ENCODE measurements at regions not wholly inside any gene's neighbourhood (a gene's known extent, or its start where the extent isn't known, plus 50 kb on each side); places are given as distances from the start of the nearest gene placed in this dataset.

GRCh38 chr20:12466915-12467314 lies 541.9 kb upstream of the SPTLC3 start:
- peaks cover 0 to 6% of the 10 kb centered on the region in 2 donors for H3K4me1 ChIP-seq (replicated peaks in 1 of 2)
- ATAC-seq (replicated peaks in 6 of 8): no peak
- in situ Hi-C loops (cut with MboI; ENCODE audit: low pct_unique_long_range_greater_than_20kb in 2 of 9, low sequenced_read_pairs in 9 of 9, unreplicated experiment in 9 of 9): no loop called here
- no peak overlapping the region for H3K4me3 ChIP-seq
- no peak overlapping the region for H3K27ac ChIP-seq
- 0 to 82% (median 47%) methylated on average over 1 to 2 of the region's 2 CpGs; no CpG with 5 or more reads in 1 of the 10 experiments for WGBS, 10 experiments

GRCh38 chr20:12467758-12468157 lies 541.0 kb upstream of the SPTLC3 start:
- peak in 3 of 8 experiments; percentile 19 to 75 (median 21) for ATAC-seq (replicated peaks in 6 of 8)
- WGBS, 10 experiments: 26 to 86% (median 59%) methylated on average over 1 to 4 of the region's 4 CpGs; no CpG with 5 or more reads in 2 of the 10 experiments
- in situ Hi-C loops (cut with MboI; ENCODE audit: low pct_unique_long_range_greater_than_20kb in 2 of 9, low sequenced_read_pairs in 9 of 9, unreplicated experiment in 9 of 9): no loop called here
- no peak overlapping the region for H3K4me3 ChIP-seq
- H3K4me1 ChIP-seq (replicated peaks in 1 of 2): peaks cover 0 to 6% of the 10 kb centered on the region in 2 donors
- H3K27ac ChIP-seq: no peak overlapping the region

- peak in 2 of 8 experiments; percentile 43 to 46 for ATAC-seq (replicated peaks in 6 of 8)
These were observed 526.1 kb upstream of the SPTLC3 start for GRCh38 chr20:12482661-12483060.

GRCh38 chr20:12502443-12502842 lies 506.3 kb upstream of the SPTLC3 start:
- H3K4me1 ChIP-seq (replicated peaks in 1 of 2): peaks cover 0 to 9% of the 10 kb centered on the region in 2 donors
- WGBS, 10 experiments: 0 to 81% (median 74%) methylated on average over 1 to 2 of the region's 2 CpGs; no CpG with 5 or more reads in 1 of the 10 experiments
- ATAC-seq (replicated peaks in 6 of 8): peak in 5 of 8 experiments; percentile 27 to 70 (median 65)
- H3K4me3 ChIP-seq: no peak overlapping the region
- H3K27ac ChIP-seq: no peak overlapping the region
- in situ Hi-C loops (cut with MboI; ENCODE audit: low pct_unique_long_range_greater_than_20kb in 2 of 9, low sequenced_read_pairs in 9 of 9, unreplicated experiment in 9 of 9): no loop called here

More at GRCh38 chr20:12482661-12483060, 526.1 kb upstream of the SPTLC3 start:
- WGBS, 10 experiments: 60 to 100% (median 93%) methylated on average over 1 to 2 of the region's 2 CpGs; no CpG with 5 or more reads in 5 of the 10 experiments
- Histone ChIP-seq H3K27ac (no peak overlapping the region), H3K4me3 (no peak overlapping the region), H3K4me1 (replicated peaks in 1 of 2) (no peaks in the 10 kb centered on the region)
- in situ Hi-C loops (cut with MboI; ENCODE audit: low pct_unique_long_range_greater_than_20kb in 2 of 9, low sequenced_read_pairs in 9 of 9, unreplicated experiment in 9 of 9): no loop called here

- H3K4me3 ChIP-seq: no peak overlapping the region
- ATAC-seq (replicated peaks in 6 of 8): no peak
- 22 to 100% (median 78%) methylated on average over 1 of the region's 1 CpG; no CpG with 5 or more reads in 2 of the 10 experiments for WGBS, 10 experiments
- in situ Hi-C loops (cut with MboI; ENCODE audit: low pct_unique_long_range_greater_than_20kb in 2 of 9, low sequenced_read_pairs in 9 of 9, unreplicated experiment in 9 of 9): no loop called here
- no peak overlapping the region for H3K27ac ChIP-seq
- H3K4me1 ChIP-seq (replicated peaks in 1 of 2): peaks cover 0 to 9% of the 10 kb centered on the region in 2 donors
These were observed 504.0 kb upstream of the SPTLC3 start for GRCh38 chr20:12504779-12505178.

- 5 to 95% (median 84%) methylated on average over 1 to 3 of the region's 3 CpGs; no CpG with 5 or more reads in 2 of the 10 experiments for WGBS, 10 experiments
- in situ Hi-C loops (cut with MboI; ENCODE audit: low pct_unique_long_range_greater_than_20kb in 2 of 9, low sequenced_read_pairs in 9 of 9, unreplicated experiment in 9 of 9): no loop called here
- Histone ChIP-seq H3K27ac (no peak overlapping the region), H3K4me3 (no peak overlapping the region), H3K4me1 (replicated peaks in 1 of 2) (no peaks in the 10 kb centered on the region)
- ATAC-seq (replicated peaks in 6 of 8): no peak
These were observed 497.3 kb upstream of the SPTLC3 start for GRCh38 chr20:12511499-12511898.

GRCh38 chr20:12512755-12513154 lies 496.0 kb upstream of the SPTLC3 start:
- no peaks in the 10 kb centered on the region for H3K4me1 ChIP-seq (replicated peaks in 1 of 2)
- ATAC-seq (replicated peaks in 6 of 8): peak in 3 of 8 experiments; percentile 81 to 88 (median 86)
- in situ Hi-C loops (cut with MboI; ENCODE audit: low pct_unique_long_range_greater_than_20kb in 2 of 9, low sequenced_read_pairs in 9 of 9, unreplicated experiment in 9 of 9): no loop called here
- no peak overlapping the region for H3K4me3 ChIP-seq
- 0 to 100% (median 40%) methylated on average over 1 of the region's 1 CpG; no CpG with 5 or more reads in 3 of the 10 experiments for WGBS, 10 experiments
- no peak overlapping the region for H3K27ac ChIP-seq

- peaks cover 7 to 32% of the 10 kb centered on the region in 2 donors for H3K4me1 ChIP-seq (replicated peaks in 1 of 2)
- in situ Hi-C loops (cut with MboI; ENCODE audit: low pct_unique_long_range_greater_than_20kb in 2 of 9, low sequenced_read_pairs in 9 of 9, unreplicated experiment in 9 of 9): no loop called here
- 21 to 93% (median 80%) methylated on average over 2 to 3 of the region's 3 CpGs for WGBS, 10 experiments
- peak in 4 of 8 experiments; percentile 15 to 59 (median 26) for ATAC-seq (replicated peaks in 6 of 8)
- no peak overlapping the region for H3K27ac ChIP-seq
- no peak overlapping the region for H3K4me3 ChIP-seq
These were observed 480.7 kb upstream of the SPTLC3 start for GRCh38 chr20:12528104-12528503.

- in situ Hi-C loops (cut with MboI; ENCODE audit: low pct_unique_long_range_greater_than_20kb in 2 of 9, low sequenced_read_pairs in 9 of 9, unreplicated experiment in 9 of 9): no loop called here
- peaks cover 7 to 32% of the 10 kb centered on the region in 2 donors for H3K4me1 ChIP-seq (replicated peaks in 1 of 2)
- WGBS, 10 experiments: 7 to 69% (median 40%) methylated on average over 1 to 3 of the region's 3 CpGs; no CpG with 5 or more reads in 3 of the 10 experiments
- H3K27ac ChIP-seq: no peak overlapping the region
- peak in 5 of 8 experiments; percentile 75 to 94 (median 93) for ATAC-seq (replicated peaks in 6 of 8)
- H3K4me3 ChIP-seq: no peak overlapping the region
These were observed 480.2 kb upstream of the SPTLC3 start for GRCh38 chr20:12528591-12529041.

- Histone ChIP-seq H3K4me1 (replicated peaks in 1 of 2) (peaks cover 7 to 32% of the 10 kb centered on the region in 2 donors), H3K4me3 (no peak overlapping the region), H3K27ac (no peak overlapping the region)
- ATAC-seq (replicated peaks in 6 of 8): no peak
- in situ Hi-C loops (cut with MboI; ENCODE audit: low pct_unique_long_range_greater_than_20kb in 2 of 9, low sequenced_read_pairs in 9 of 9, unreplicated experiment in 9 of 9): no loop called here
These were observed 477.1 kb upstream of the SPTLC3 start for GRCh38 chr20:12531626-12532025.

GRCh38 chr20:12535316-12535715 lies 473.5 kb upstream of the SPTLC3 start:
- 0 to 17% (median 0%) methylated on average over 1 of the region's 1 CpG; no CpG with 5 or more reads in 7 of the 10 experiments for WGBS, 10 experiments
- ATAC-seq (replicated peaks in 6 of 8): no peak

GRCh38 chr20:12535770-12536169 lies 473.0 kb upstream of the SPTLC3 start:
- Histone ChIP-seq H3K27ac (no peak overlapping the region), H3K4me3 (no peak overlapping the region), H3K4me1 (replicated peaks in 1 of 2) (no peaks in the 10 kb centered on the region)
- 0 to 100% (median 84%) methylated on average over 1 to 2 of the region's 2 CpGs; no CpG with 5 or more reads in 4 of the 10 experiments for WGBS, 10 experiments
- no peak for ATAC-seq (replicated peaks in 6 of 8)
- in situ Hi-C loops (cut with MboI; ENCODE audit: low pct_unique_long_range_greater_than_20kb in 2 of 9, low sequenced_read_pairs in 9 of 9, unreplicated experiment in 9 of 9): no loop called here

More at GRCh38 chr20:12535316-12535715, 473.5 kb upstream of the SPTLC3 start:
- H3K27ac ChIP-seq: no peak overlapping the region
- peaks cover 0 to 3% of the 10 kb centered on the region in 2 donors for H3K4me1 ChIP-seq (replicated peaks in 1 of 2)
- in situ Hi-C loops (cut with MboI; ENCODE audit: low pct_unique_long_range_greater_than_20kb in 2 of 9, low sequenced_read_pairs in 9 of 9, unreplicated experiment in 9 of 9): no loop called here
- H3K4me3 ChIP-seq: no peak overlapping the region

GRCh38 chr20:12554426-12554825 lies 454.3 kb upstream of the SPTLC3 start:
- in situ Hi-C loops (cut with MboI; ENCODE audit: low pct_unique_long_range_greater_than_20kb in 2 of 9, low sequenced_read_pairs in 9 of 9, unreplicated experiment in 9 of 9): no loop called here
- Histone ChIP-seq H3K27ac (no peak overlapping the region), H3K4me1 (replicated peaks in 1 of 2) (peaks cover 7 to 12% of the 10 kb centered on the region in 2 donors), H3K4me3 (no peak overlapping the region)
- 0 to 77% (median 8%) methylated on average over 1 to 2 of the region's 2 CpGs; no CpG with 5 or more reads in 3 of the 10 experiments for WGBS, 10 experiments
- ATAC-seq (replicated peaks in 6 of 8): peak in 5 of 8 experiments; percentile 65 to 92 (median 85)

- peaks cover 7 to 12% of the 10 kb centered on the region in 2 donors for H3K4me1 ChIP-seq (replicated peaks in 1 of 2)
- ATAC-seq (replicated peaks in 6 of 8): no peak
- H3K4me3 ChIP-seq: no peak overlapping the region
- 10 to 100% (median 83%) methylated on average over 1 of the region's 1 CpG; no CpG with 5 or more reads in 6 of the 10 experiments for WGBS, 10 experiments
- in situ Hi-C loops (cut with MboI; ENCODE audit: low pct_unique_long_range_greater_than_20kb in 2 of 9, low sequenced_read_pairs in 9 of 9, unreplicated experiment in 9 of 9): no loop called here
- H3K27ac ChIP-seq: no peak overlapping the region
These were observed 453.4 kb upstream of the SPTLC3 start for GRCh38 chr20:12555369-12555768.
